Mesothelial cell of epicardium (in vitro differentiated cells): ENCODE measurements at regions not wholly inside any gene's neighbourhood (a gene's known extent, or its start where the extent isn't known, plus 50 kb on each side); places are given as distances from the start of the nearest gene placed in this dataset.

Experiments
- DNase-seq, 2 experiments: peaks; one replicate each; pipeline ENCODE4 v3.0.0; 2021; ENCODE audit warnings: low spot score in 2 of 2; ENCODE audit not compliant: unreplicated experiment in 2 of 2
- H3K27ac Mint-ChIP-seq: 2 replicates; pipeline ENCODE4 v1.8.0; 2021; ENCODE audit warnings: mixed read lengths
- H3K27me3 Mint-ChIP-seq: 2 replicates; pipeline ENCODE4 v1.8.0; 2021; ENCODE audit warnings: low read depth, mixed read lengths
- H3K36me3 Mint-ChIP-seq: 2 replicates; pipeline ENCODE4 v1.8.0; 2021; ENCODE audit warnings: mixed read lengths
- H3K4me1 Mint-ChIP-seq: 2 replicates; pipeline ENCODE4 v1.8.0; 2021; ENCODE audit warnings: mixed read lengths
- H3K4me3 Mint-ChIP-seq: 2 replicates; pipeline ENCODE4 v1.8.0; 2021; ENCODE audit warnings: mild to moderate bottlenecking, moderate library complexity, mixed read lengths
- H3K9me3 Mint-ChIP-seq: 2 replicates; pipeline ENCODE4 v1.8.0; 2021; ENCODE audit warnings: mixed read lengths
- CTCF ChIP-seq: fragments of 200-600 bp; sonication (generic); IDR thresholded peaks from one replicate; pipeline ENCODE4 v1.5.0; 2021; ENCODE audit warnings: antibody characterized with exemption; ENCODE audit not compliant: unreplicated experiment

- H3K27me3 Mint-ChIP-seq = no peaks in the 10 kb centered on the region
- H3K4me3 Mint-ChIP-seq = no peak overlapping the region
- no peak for DNase-seq
- no peak overlapping the region for H3K27ac Mint-ChIP-seq
- H3K36me3 Mint-ChIP-seq = no peaks in the 10 kb centered on the region
- TF ChIP-seq CTCF = no peak
- peaks cover 15% of the 10 kb centered on the region for H3K4me1 Mint-ChIP-seq
- H3K9me3 Mint-ChIP-seq = no peaks in the 10 kb centered on the region
Observed at GRCh38 chr6:54702772-54703171, 143.8 kb upstream of the FAM83B start.

GRCh38 chr6:54706391-54706790 lies 140.2 kb upstream of the FAM83B start:
- H3K4me1 Mint-ChIP-seq = peaks cover 5% of the 10 kb centered on the region
- H3K27ac Mint-ChIP-seq = no peak overlapping the region
- no peaks in the 10 kb centered on the region for H3K36me3 Mint-ChIP-seq
- no peak overlapping the region for H3K4me3 Mint-ChIP-seq
- TF ChIP-seq CTCF = no peak
- H3K9me3 Mint-ChIP-seq = no peaks in the 10 kb centered on the region
- DNase-seq = no peak
- H3K27me3 Mint-ChIP-seq = no peaks in the 10 kb centered on the region

GRCh38 chr6:54706844-54707605 lies 139.5 kb upstream of the FAM83B start:
- H3K27me3 Mint-ChIP-seq = no peaks in the 10 kb centered on the region
- no peaks in the 10 kb centered on the region for H3K36me3 Mint-ChIP-seq
- H3K27ac Mint-ChIP-seq = no peak overlapping the region
- H3K4me3 Mint-ChIP-seq = no peak overlapping the region
- no peak for DNase-seq
- H3K9me3 Mint-ChIP-seq = no peaks in the 10 kb centered on the region
- TF ChIP-seq CTCF = no peak
- H3K4me1 Mint-ChIP-seq = peaks cover 5% of the 10 kb centered on the region

GRCh38 chr6:54710456-54710855 lies 136.1 kb upstream of the FAM83B start:
- no peaks in the 10 kb centered on the region for H3K36me3 Mint-ChIP-seq
- no peak for TF ChIP-seq CTCF
- H3K4me3 Mint-ChIP-seq = no peak overlapping the region
- H3K9me3 Mint-ChIP-seq = no peaks in the 10 kb centered on the region
- no peaks in the 10 kb centered on the region for H3K27me3 Mint-ChIP-seq
- no peak overlapping the region for H3K27ac Mint-ChIP-seq
- no peak for DNase-seq
- peaks cover 5% of the 10 kb centered on the region for H3K4me1 Mint-ChIP-seq

GRCh38 chr6:54716010-54716409 lies 130.6 kb upstream of the FAM83B start:
- no peak for DNase-seq
- Mint-ChIP-seq H3K4me3 (no peak overlapping the region), H3K4me1 (peaks cover 20% of the 10 kb centered on the region), H3K27me3 (no peaks in the 10 kb centered on the region), H3K9me3 (no peaks in the 10 kb centered on the region), H3K36me3 (no peaks in the 10 kb centered on the region), H3K27ac (no peak overlapping the region)
- TF ChIP-seq CTCF = no peak
